Liver (tissue), 8 donors: ENCODE measurements at regions not wholly inside any gene's neighbourhood (a gene's known extent, or its start where the extent isn't known, plus 50 kb on each side); places are given as distances from the start of the nearest gene placed in this dataset.

Source experiments
- DNase-seq: peaks from one replicate; pipeline ENCODE4 v3.0.0-alpha.2; 2017; ENCODE audit warnings: low spot score
- H3K27ac ChIP-seq, 2 donors: one replicate each; pipeline ENCODE4 v1.7.0; 2013; ENCODE audit warnings: inconsistent platforms in 2 of 2, low read length in 2 of 2, control low read depth in 1 of 2, low read depth in 1 of 2, mild to moderate bottlenecking in 1 of 2
- H3K27me3 ChIP-seq, 4 donors: one replicate each; pipeline versions ENCODE4 v1.6.1 to v1.7.0; 2013; ENCODE audit warnings: low read length in 3 of 4, inconsistent platforms in 1 of 4, mild to moderate bottlenecking in 1 of 4, moderate library complexity in 1 of 4; ENCODE audit not compliant: control insufficient read depth in 4 of 4, insufficient read depth in 4 of 4
- H3K36me3 ChIP-seq, 4 donors: one replicate each; pipeline versions ENCODE4 v1.6.1 to v1.7.0; 2013; ENCODE audit warnings: low read length in 3 of 4, mild to moderate bottlenecking in 3 of 4, low read depth in 1 of 4, moderate library complexity in 1 of 4; ENCODE audit not compliant: control insufficient read depth in 4 of 4, insufficient read depth in 3 of 4
- H3K4me1 ChIP-seq, 4 donors: one replicate each; pipeline versions ENCODE4 v1.6.1 to v1.7.0; 2013; ENCODE audit warnings: low read length in 3 of 4, mild to moderate bottlenecking in 3 of 4, moderate library complexity in 1 of 4; ENCODE audit not compliant: control insufficient read depth in 4 of 4, insufficient read depth in 4 of 4
- H3K4me3 ChIP-seq, 3 donors: one replicate each; pipeline versions ENCODE4 v1.6.1 to v1.7.0; 2013; ENCODE audit warnings: low read length in 3 of 3, control low read depth in 1 of 3, low read depth in 1 of 3, mild to moderate bottlenecking in 1 of 3
- H3K9ac ChIP-seq, 2 donors: one replicate each; pipeline ENCODE4 v1.7.0; 2013; ENCODE audit warnings: low read length in 2 of 2, mild to moderate bottlenecking in 2 of 2, moderate library complexity in 2 of 2, control low read depth in 1 of 2, low read depth in 1 of 2
- H3K9me3 ChIP-seq, 4 donors: one replicate each; pipeline versions ENCODE4 v1.6.1 to v1.7.0; 2013; ENCODE audit warnings: low read length in 3 of 4; ENCODE audit not compliant: control insufficient read depth in 4 of 4
- EGR1 ChIP-seq, 2 donors: IDR thresholded peaks; 2 replicates each; pipeline ENCODE4 v1.6.1; 2016 to 2018; ENCODE audit warnings: antibody characterized with exemption in 2 of 2, low read depth in 2 of 2
- FOXA1 ChIP-seq: IDR thresholded peaks from 2 replicates; pipeline ENCODE4 v1.6.1; 2016; ENCODE audit warnings: antibody characterized with exemption
- FOXA2 ChIP-seq: IDR thresholded peaks from 2 replicates; pipeline ENCODE4 v1.6.1; 2016; ENCODE audit warnings: antibody characterized with exemption
- GABPA ChIP-seq, 2 donors: IDR thresholded peaks in 1 of 2; conservative IDR thresholded peaks in 1 of 2; 2 replicates each; pipeline ENCODE4 v1.6.1; 2016; ENCODE audit warnings: antibody characterized with exemption in 2 of 2, mild to moderate bottlenecking in 1 of 2, moderate library complexity in 1 of 2
- HNF4A ChIP-seq, 2 donors: conservative IDR thresholded peaks; 2 replicates each; pipeline ENCODE4 v1.6.1; 2016; ENCODE audit warnings: antibody characterized with exemption in 2 of 2, mild to moderate bottlenecking in 2 of 2
- HNF4G ChIP-seq: IDR thresholded peaks from 2 replicates; pipeline ENCODE4 v1.6.1; 2016; ENCODE audit warnings: antibody characterized with exemption
- JUND ChIP-seq, 2 donors: IDR thresholded peaks; 2 replicates each; pipeline ENCODE4 v1.6.1; 2016; ENCODE audit warnings: antibody characterized with exemption in 2 of 2
- NR2F2 ChIP-seq: IDR thresholded peaks from 2 replicates; pipeline ENCODE4 v1.6.1; 2016; ENCODE audit warnings: antibody characterized with exemption
- RAD21 ChIP-seq, 2 donors: IDR thresholded peaks; 2 replicates each; pipeline ENCODE4 v1.6.1; 2016; ENCODE audit warnings: antibody characterized with exemption in 2 of 2, mild to moderate bottlenecking in 2 of 2
- RXRA ChIP-seq, 2 donors: IDR thresholded peaks; 2 replicates each; pipeline ENCODE4 v1.6.1; 2017 to 2018; ENCODE audit warnings: antibody characterized with exemption in 2 of 2, mild to moderate bottlenecking in 1 of 2
- SP1 ChIP-seq: IDR thresholded peaks from 2 replicates; pipeline ENCODE4 v1.6.1; 2018; ENCODE audit warnings: antibody characterized with exemption, mild to moderate bottlenecking
- TAF1 ChIP-seq: conservative IDR thresholded peaks from 2 replicates; pipeline ENCODE4 v1.6.1; 2016; ENCODE audit warnings: antibody characterized with exemption, mild to moderate bottlenecking
- YY1 ChIP-seq: IDR thresholded peaks from 2 replicates; pipeline ENCODE4 v1.6.1; 2016; ENCODE audit warnings: antibody characterized with exemption, mild to moderate bottlenecking
- WGBS: extraction: QIAGEN DNeasy Blood & Tissue Kit; methylation state at CpG from one replicate; pipeline ENCODE4 v1.1.7; 2013; 5-methylcytosine and 5-hydroxymethylcytosine counted together
- TF ChIP-seq, protein P1 (sequence below): IDR thresholded peaks from 2 replicates; pipeline ENCODE4 v1.6.1; 2016; ENCODE audit warnings: antibody characterized with exemption
- TF ChIP-seq, protein P2 (sequence below): fragments of 150-350 bp; IDR thresholded peaks from 2 replicates; pipeline ENCODE4 v1.5.1; 2017; ENCODE audit warnings: improper control_type of control experiment, low read depth, low read length; ENCODE audit not compliant: missing input control
- TF ChIP-seq, protein P3 (sequence below): IDR thresholded peaks from 2 replicates; pipeline ENCODE4 v1.6.1; 2016; ENCODE audit warnings: antibody characterized with exemption
- TF ChIP-seq, protein P4 (sequence below): IDR thresholded peaks from 2 replicates; pipeline ENCODE4 v1.6.1; 2016; ENCODE audit warnings: antibody characterized with exemption, mild to moderate bottlenecking
- TF ChIP-seq, protein P5 (sequence below): IDR thresholded peaks from 2 replicates; pipeline ENCODE4 v1.6.1; 2016; ENCODE audit warnings: antibody characterized with exemption
- donor health status: healthy.
- donor health status: healthy.
- donor health status: healthy.
- donor health status: healthy.
- donor health status: healthy.

DNA sequence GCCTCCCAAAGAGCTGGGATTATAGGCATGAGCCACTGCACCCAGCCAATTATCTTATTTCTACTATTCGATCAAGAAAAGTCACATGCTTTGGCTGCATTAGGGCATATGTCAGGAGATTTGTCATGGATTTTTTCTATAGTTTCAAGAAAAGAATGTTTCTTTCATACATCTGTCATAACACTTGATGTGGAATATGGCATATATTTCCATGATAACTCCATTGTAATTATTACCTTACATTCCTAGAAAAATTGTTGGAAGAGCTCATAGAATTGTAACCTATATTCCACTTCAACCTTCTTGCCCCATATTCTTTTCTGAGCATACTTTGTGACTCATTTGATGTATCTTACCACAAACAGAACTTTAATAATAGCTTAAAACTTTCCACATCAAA is 740.9 kb upstream of the FLRT2 start:
- no peaks in the 10 kb centered on the region for H3K36me3 ChIP-seq
- no peaks in the 10 kb centered on the region for H3K27me3 ChIP-seq
- TF ChIP-seq NR2F2 (no peak), SP1 (no peak), RAD21 (IDR thresholded peaks at IDR 0.05) (no peak), JUND (IDR thresholded peaks at IDR 0.05) (no peak), YY1 (no peak), HNF4G (no peak), EGR1 (IDR thresholded peaks at IDR 0.05; ENCODE audit: low read depth in 2 of 2) (no peak), RXRA (IDR thresholded peaks at IDR 0.05) (no peak), HNF4A (conservative IDR thresholded peaks at IDR 0.05) (no peak), FOXA1 (no peak), TAF1 (no peak)
- TF ChIP-seq, protein P1, sequence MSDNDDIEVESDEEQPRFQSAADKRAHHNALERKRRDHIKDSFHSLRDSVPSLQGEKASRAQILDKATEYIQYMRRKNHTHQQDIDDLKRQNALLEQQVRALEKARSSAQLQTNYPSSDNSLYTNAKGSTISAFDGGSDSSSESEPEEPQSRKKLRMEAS = no peak
- TF ChIP-seq, protein P2, sequence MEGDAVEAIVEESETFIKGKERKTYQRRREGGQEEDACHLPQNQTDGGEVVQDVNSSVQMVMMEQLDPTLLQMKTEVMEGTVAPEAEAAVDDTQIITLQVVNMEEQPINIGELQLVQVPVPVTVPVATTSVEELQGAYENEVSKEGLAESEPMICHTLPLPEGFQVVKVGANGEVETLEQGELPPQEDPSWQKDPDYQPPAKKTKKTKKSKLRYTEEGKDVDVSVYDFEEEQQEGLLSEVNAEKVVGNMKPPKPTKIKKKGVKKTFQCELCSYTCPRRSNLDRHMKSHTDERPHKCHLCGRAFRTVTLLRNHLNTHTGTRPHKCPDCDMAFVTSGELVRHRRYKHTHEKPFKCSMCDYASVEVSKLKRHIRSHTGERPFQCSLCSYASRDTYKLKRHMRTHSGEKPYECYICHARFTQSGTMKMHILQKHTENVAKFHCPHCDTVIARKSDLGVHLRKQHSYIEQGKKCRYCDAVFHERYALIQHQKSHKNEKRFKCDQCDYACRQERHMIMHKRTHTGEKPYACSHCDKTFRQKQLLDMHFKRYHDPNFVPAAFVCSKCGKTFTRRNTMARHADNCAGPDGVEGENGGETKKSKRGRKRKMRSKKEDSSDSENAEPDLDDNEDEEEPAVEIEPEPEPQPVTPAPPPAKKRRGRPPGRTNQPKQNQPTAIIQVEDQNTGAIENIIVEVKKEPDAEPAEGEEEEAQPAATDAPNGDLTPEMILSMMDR = no peak
- TF ChIP-seq, protein P3, sequence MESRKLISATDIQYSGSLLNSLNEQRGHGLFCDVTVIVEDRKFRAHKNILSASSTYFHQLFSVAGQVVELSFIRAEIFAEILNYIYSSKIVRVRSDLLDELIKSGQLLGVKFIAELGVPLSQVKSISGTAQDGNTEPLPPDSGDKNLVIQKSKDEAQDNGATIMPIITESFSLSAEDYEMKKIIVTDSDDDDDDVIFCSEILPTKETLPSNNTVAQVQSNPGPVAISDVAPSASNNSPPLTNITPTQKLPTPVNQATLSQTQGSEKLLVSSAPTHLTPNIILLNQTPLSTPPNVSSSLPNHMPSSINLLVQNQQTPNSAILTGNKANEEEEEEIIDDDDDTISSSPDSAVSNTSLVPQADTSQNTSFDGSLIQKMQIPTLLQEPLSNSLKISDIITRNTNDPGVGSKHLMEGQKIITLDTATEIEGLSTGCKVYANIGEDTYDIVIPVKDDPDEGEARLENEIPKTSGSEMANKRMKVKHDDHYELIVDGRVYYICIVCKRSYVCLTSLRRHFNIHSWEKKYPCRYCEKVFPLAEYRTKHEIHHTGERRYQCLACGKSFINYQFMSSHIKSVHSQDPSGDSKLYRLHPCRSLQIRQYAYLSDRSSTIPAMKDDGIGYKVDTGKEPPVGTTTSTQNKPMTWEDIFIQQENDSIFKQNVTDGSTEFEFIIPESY = no peak
- TF ChIP-seq, protein P4, sequence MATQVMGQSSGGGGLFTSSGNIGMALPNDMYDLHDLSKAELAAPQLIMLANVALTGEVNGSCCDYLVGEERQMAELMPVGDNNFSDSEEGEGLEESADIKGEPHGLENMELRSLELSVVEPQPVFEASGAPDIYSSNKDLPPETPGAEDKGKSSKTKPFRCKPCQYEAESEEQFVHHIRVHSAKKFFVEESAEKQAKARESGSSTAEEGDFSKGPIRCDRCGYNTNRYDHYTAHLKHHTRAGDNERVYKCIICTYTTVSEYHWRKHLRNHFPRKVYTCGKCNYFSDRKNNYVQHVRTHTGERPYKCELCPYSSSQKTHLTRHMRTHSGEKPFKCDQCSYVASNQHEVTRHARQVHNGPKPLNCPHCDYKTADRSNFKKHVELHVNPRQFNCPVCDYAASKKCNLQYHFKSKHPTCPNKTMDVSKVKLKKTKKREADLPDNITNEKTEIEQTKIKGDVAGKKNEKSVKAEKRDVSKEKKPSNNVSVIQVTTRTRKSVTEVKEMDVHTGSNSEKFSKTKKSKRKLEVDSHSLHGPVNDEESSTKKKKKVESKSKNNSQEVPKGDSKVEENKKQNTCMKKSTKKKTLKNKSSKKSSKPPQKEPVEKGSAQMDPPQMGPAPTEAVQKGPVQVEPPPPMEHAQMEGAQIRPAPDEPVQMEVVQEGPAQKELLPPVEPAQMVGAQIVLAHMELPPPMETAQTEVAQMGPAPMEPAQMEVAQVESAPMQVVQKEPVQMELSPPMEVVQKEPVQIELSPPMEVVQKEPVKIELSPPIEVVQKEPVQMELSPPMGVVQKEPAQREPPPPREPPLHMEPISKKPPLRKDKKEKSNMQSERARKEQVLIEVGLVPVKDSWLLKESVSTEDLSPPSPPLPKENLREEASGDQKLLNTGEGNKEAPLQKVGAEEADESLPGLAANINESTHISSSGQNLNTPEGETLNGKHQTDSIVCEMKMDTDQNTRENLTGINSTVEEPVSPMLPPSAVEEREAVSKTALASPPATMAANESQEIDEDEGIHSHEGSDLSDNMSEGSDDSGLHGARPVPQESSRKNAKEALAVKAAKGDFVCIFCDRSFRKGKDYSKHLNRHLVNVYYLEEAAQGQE = no peak
- TF ChIP-seq, protein P5, sequence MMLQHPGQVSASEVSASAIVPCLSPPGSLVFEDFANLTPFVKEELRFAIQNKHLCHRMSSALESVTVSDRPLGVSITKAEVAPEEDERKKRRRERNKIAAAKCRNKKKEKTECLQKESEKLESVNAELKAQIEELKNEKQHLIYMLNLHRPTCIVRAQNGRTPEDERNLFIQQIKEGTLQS = no peak
- no peak overlapping the region for H3K9ac ChIP-seq
- peaks cover 0 to 2% (median 0%) of the 10 kb centered on the region in 4 donors for H3K9me3 ChIP-seq
- 76% methylated on average over 1 of the region's 1 CpG for WGBS
- no peak for DNase-seq
- H3K4me3 ChIP-seq = no peak overlapping the region
- no peak overlapping the region for H3K27ac ChIP-seq
- H3K4me1 ChIP-seq = no peaks in the 10 kb centered on the region

DNA sequence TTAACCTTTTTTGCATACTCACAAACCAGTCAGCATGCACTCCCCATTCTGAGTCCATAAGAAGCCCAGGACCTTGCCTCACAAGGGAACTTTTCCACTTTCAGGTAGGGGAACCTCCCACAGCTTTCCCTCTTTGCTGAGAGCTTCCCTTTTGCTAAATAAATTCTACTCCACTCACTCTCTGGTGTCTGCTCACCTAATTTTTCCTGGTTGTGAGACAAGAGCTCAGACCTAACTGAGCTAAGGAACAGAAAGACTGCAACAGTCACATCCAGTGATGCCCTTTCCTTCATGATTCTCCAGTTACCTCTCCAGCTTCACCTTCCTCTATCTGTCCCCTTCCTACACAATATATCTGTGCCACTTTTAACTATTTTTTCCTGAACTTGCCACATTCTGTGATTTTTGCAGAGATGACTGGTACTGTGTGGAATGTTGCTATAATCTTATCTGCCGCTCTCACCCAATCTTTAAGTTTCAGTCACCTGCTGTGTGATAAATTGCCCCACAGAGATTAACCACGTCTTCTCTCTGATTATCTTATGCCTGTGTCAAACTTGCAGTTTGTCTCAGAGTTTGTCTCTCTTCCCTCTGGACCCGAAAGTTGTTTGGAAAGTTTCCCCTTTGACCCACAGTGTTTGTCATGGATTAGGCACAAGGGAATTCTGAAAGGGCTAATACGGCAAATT is 737.1 kb upstream of the FLRT2 start:
- H3K27ac ChIP-seq = no peak overlapping the region
- TF ChIP-seq NR2F2 = no peak
- TF ChIP-seq, protein P1 = no peak
- TF ChIP-seq EGR1 (IDR thresholded peaks at IDR 0.05; ENCODE audit: low read depth in 2 of 2) = no peak
- no peak for TF ChIP-seq FOXA1
- no peak for TF ChIP-seq YY1
- TF ChIP-seq, protein P2 = no peak
- no peak for TF ChIP-seq FOXA2
- TF ChIP-seq JUND (IDR thresholded peaks at IDR 0.05) = no peak
- no peak for TF ChIP-seq SP1
- TF ChIP-seq RAD21 (IDR thresholded peaks at IDR 0.05) = no peak
- no peak for TF ChIP-seq GABPA (IDR thresholded peaks at IDR 0.05 in 1 of 2, conservative IDR thresholded peaks at IDR 0.05 in 1 of 2)
- no peak for TF ChIP-seq HNF4G
- no peak for TF ChIP-seq RXRA (IDR thresholded peaks at IDR 0.05)
- no peak for TF ChIP-seq TAF1
- TF ChIP-seq, protein P5 = no peak

More for the DNA sequence above, 737.1 kb upstream of the FLRT2 start:
- no peak for DNase-seq
- H3K9me3 ChIP-seq = peaks cover 0 to 2% (median 0%) of the 10 kb centered on the region in 4 donors
- H3K27me3 ChIP-seq = no peaks in the 10 kb centered on the region
- no peak overlapping the region for H3K9ac ChIP-seq
- no peaks in the 10 kb centered on the region for H3K36me3 ChIP-seq
- H3K4me1 ChIP-seq = no peaks in the 10 kb centered on the region
- no peak overlapping the region for H3K4me3 ChIP-seq
- 51% methylated on average over 4 of the region's 4 CpGs for WGBS
